HFFc6 (cell line): ENCODE measurements at regions not wholly inside any gene's neighbourhood (a gene's known extent, or its start where the extent isn't known, plus 50 kb on each side); places are given as distances from the start of the nearest gene placed in this dataset.

ENCODE experiments used
- DNase-seq: peaks from one replicate; pipeline ENCODE4 v3.0.0-alpha.2; 2018
- H3K27ac Mint-ChIP-seq: 2 replicates; pipeline ENCODE4 v1.8.0; 2020; ENCODE audit warnings: mild to moderate bottlenecking, mixed read lengths
- H3K27me3 Mint-ChIP-seq: 2 replicates; pipeline ENCODE4 v1.8.0; 2021; ENCODE audit warnings: mild to moderate bottlenecking, moderate library complexity, mixed read lengths; ENCODE audit not compliant: insufficient read depth
- H3K36me3 Mint-ChIP-seq: 2 replicates; pipeline ENCODE4 v1.8.0; 2021; ENCODE audit warnings: low read depth, mixed read lengths
- H3K4me1 Mint-ChIP-seq: 2 replicates; pipeline ENCODE4 v1.8.0; 2020; ENCODE audit warnings: low read depth, mixed read lengths
- H3K4me3 Mint-ChIP-seq: 2 replicates; pipeline ENCODE4 v1.8.0; 2020; ENCODE audit warnings: mild to moderate bottlenecking, moderate library complexity, mixed read lengths
- H3K9me3 Mint-ChIP-seq: 2 replicates; pipeline ENCODE4 v1.8.0; 2020; ENCODE audit warnings: mild to moderate bottlenecking, mixed read lengths
- TF ChIP-seq, protein P1 (sequence below): fragments of 200-600 bp; sonication (generic); IDR thresholded peaks from 2 replicates; pipeline ENCODE4 v1.5.0; 2021; ENCODE audit warnings: antibody characterized with exemption, mild to moderate bottlenecking

DNA sequence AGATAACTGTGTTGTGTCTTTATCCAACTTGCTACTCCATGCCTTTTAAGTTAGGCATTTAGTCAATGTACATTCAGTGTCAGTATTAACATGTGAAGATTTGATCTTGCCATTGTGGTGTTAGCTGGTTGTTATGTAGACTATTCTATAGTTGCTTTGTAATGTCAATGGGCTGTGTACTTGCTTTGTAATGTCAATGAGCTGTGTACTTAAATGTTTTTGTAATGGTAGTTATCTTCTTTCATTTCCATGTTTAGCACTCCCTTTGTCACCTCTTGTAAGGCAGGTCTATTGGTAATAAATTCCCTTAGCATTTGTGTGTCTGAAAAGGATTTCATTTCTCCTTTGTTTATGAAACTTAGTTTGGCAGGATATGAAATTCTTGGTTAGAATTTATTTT is 53.4 kb downstream of the MC4R start:
- H3K27ac Mint-ChIP-seq = no peak overlapping the region
- TF ChIP-seq, protein P1, sequence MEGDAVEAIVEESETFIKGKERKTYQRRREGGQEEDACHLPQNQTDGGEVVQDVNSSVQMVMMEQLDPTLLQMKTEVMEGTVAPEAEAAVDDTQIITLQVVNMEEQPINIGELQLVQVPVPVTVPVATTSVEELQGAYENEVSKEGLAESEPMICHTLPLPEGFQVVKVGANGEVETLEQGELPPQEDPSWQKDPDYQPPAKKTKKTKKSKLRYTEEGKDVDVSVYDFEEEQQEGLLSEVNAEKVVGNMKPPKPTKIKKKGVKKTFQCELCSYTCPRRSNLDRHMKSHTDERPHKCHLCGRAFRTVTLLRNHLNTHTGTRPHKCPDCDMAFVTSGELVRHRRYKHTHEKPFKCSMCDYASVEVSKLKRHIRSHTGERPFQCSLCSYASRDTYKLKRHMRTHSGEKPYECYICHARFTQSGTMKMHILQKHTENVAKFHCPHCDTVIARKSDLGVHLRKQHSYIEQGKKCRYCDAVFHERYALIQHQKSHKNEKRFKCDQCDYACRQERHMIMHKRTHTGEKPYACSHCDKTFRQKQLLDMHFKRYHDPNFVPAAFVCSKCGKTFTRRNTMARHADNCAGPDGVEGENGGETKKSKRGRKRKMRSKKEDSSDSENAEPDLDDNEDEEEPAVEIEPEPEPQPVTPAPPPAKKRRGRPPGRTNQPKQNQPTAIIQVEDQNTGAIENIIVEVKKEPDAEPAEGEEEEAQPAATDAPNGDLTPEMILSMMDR = no peak
- H3K9me3 Mint-ChIP-seq = no peaks in the 10 kb centered on the region
- no peak overlapping the region for H3K4me3 Mint-ChIP-seq
- H3K27me3 Mint-ChIP-seq = no peaks in the 10 kb centered on the region; the same call in 1 of the 2 replicates
- H3K4me1 Mint-ChIP-seq = no peaks in the 10 kb centered on the region
- H3K36me3 Mint-ChIP-seq = no peaks in the 10 kb centered on the region
- no peak for DNase-seq

DNA sequence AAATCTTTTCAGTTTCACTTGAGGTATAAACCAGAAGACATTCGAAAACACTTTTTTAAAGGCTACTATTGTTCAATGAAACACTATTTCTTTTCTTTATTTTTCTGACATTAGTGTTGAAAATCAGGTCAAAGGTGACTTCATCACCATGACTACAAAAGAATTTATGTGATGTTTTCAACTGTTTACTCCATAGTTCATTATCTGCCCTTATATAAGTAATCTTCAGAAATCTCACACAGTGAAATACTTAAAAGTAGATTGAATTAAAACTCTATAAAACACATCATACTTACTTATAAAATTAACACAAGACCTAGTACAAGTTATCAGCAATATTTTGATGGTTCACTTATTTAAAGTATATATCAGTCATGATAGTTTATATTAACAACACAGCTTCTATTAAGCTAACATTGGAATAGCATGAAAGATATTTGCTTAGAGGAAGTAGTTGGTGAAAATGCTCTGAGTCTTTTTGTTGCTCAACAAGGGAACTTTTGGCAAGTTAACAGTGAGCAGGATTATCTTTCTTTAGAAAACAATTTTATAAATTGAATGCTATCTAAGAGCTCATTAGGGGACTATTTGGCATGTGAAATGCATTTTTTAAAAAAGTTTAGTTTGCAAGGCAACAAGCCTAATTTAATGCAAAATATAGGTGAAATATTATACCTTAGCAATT is 60.8 kb downstream of the MC4R start:
- DNase-seq = no peak
- TF ChIP-seq, protein P1 = no peak
- Mint-ChIP-seq H3K27ac (no peak overlapping the region), H3K36me3 (no peaks in the 10 kb centered on the region), H3K4me3 (no peak overlapping the region), H3K9me3 (no peaks in the 10 kb centered on the region), H3K4me1 (no peaks in the 10 kb centered on the region), H3K27me3 (no peaks in the 10 kb centered on the region; the same call in 1 of the 2 replicates)

DNA sequence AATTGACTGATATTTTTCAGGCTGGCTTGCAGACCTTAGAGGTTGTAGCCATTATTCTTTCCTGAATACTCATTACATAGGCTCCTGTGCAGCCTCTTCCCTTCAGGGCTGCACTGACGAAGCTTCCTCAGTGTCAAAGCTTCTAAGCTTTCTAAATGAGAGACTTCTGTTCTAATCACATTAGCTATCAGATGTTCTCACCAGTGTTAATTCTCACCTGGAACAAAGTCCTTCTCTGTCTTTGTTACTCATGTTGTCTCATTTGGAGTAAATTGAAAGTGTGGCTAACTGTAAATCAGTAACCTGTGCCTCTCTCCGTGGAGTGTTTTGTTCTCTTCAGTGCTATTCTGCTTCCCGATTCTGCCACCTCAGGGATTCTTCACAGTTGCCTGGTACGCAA is 76.9 kb downstream of the MC4R start:
- Mint-ChIP-seq H3K27me3 (peaks cover 2% of the 10 kb centered on the region; the same call in 1 of the 2 replicates), H3K4me3 (no peak overlapping the region), H3K9me3 (no peaks in the 10 kb centered on the region), H3K27ac (no peak overlapping the region), H3K36me3 (no peaks in the 10 kb centered on the region), H3K4me1 (no peaks in the 10 kb centered on the region)
- no peak for DNase-seq
- TF ChIP-seq, protein P1 = no peak

DNA sequence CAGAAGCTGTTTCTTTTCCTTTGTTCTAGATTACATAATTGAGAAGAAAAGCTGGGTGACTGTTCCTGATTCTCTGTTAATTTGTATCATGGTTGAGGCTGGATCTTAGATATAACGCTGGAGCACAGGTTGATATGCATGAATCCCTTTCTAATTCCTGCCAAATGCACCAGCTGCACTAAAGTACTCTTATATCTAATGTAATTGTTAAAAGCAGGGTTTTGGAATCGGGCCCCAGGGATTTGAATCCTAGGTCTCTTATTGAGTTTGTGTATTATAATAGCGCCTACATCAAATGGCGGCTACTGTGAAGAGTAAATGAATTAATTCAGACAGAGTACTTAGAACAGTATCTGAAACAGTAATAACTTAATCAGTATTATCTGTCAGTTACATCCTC is 80.4 kb downstream of the MC4R start:
- Mint-ChIP-seq H3K27ac (no peak overlapping the region), H3K4me3 (no peak overlapping the region), H3K4me1 (no peaks in the 10 kb centered on the region), H3K36me3 (no peaks in the 10 kb centered on the region), H3K27me3 (no peaks in the 10 kb centered on the region), H3K9me3 (no peaks in the 10 kb centered on the region)
- TF ChIP-seq, protein P1 = no peak
- DNase-seq = no peak

DNA sequence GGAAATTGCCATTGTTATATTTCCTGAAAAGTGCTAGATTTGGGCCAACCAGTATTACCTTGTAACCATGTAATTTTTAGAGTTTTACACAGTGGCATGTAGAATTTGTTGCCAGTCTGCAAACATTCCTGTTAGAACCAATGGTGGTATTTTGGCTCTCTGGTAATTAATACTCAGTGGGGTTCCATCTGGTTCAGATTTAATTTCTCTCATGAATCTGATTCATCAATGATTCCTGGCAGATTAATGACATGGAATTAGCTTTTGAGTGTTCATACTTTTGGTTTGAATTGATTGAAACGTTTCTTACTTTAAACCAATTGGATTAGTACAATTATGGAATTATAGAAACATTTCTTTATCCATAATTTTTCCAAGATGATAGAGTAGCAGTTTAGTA is 93.2 kb downstream of the MC4R start:
- DNase-seq = no peak
- no peaks in the 10 kb centered on the region for H3K36me3 Mint-ChIP-seq
- peaks cover 2% of the 10 kb centered on the region; the same call in 1 of the 2 replicates for H3K27me3 Mint-ChIP-seq
- H3K9me3 Mint-ChIP-seq = no peaks in the 10 kb centered on the region
- no peaks in the 10 kb centered on the region for H3K4me1 Mint-ChIP-seq
- no peak overlapping the region for H3K27ac Mint-ChIP-seq
- TF ChIP-seq, protein P1 = no peak
- H3K4me3 Mint-ChIP-seq = no peak overlapping the region
